Activated CD4-positive, alpha-beta memory T cell treated with anti-CD3 and anti-CD28 coated beads for 36 hours (primary cell): ENCODE measurements at regions not wholly inside any gene's neighbourhood (a gene's known extent, or its start where the extent isn't known, plus 50 kb on each side); places are given as distances from the start of the nearest gene placed in this dataset.
A peak's percentile ranks its signal among the peaks of the same experiment; 100 is the strongest.

Experiments
- CTCF ChIA-PET: fragments of 350-600 bp; sonication (Branson Sonifier 250); formaldehyde crosslinking; loops from one replicate; lab custom pipeline; 2021; ENCODE audit warnings: antibody characterized with exemption, inconsistent platforms; lab: Charles Lee
- POLR2A ChIA-PET: fragments of 350-600 bp; sonication (Branson Sonifier 250); formaldehyde crosslinking; loops from one replicate; lab custom pipeline; 2021; ENCODE audit warnings: antibody characterized with exemption; lab: Charles Lee
- DNase-seq: peaks from one replicate; pipeline ENCODE4 v3.0.0-alpha.2; 2020
- H3K27ac Mint-ChIP-seq: one replicate; pipeline ENCODE4 v1.8.0; 2021; ENCODE audit warnings: mixed read lengths
- H3K27me3 Mint-ChIP-seq: one replicate; pipeline ENCODE4 v1.8.0; 2021; ENCODE audit warnings: mixed read lengths
- H3K36me3 Mint-ChIP-seq: one replicate; pipeline ENCODE4 v1.8.0; 2021; ENCODE audit warnings: mixed read lengths
- H3K4me1 Mint-ChIP-seq: one replicate; pipeline ENCODE4 v1.8.0; 2021; ENCODE audit warnings: low read depth, mixed read lengths
- H3K4me3 Mint-ChIP-seq: one replicate; pipeline ENCODE4 v1.8.0; 2021; ENCODE audit warnings: mild to moderate bottlenecking, mixed read lengths
- H3K9me3 Mint-ChIP-seq: one replicate; pipeline ENCODE4 v1.8.0; 2021; ENCODE audit warnings: mixed read lengths
- intact Hi-C: fragments of 100-400 bp; cut with micrococcal nuclease; formaldehyde crosslinking; loops from one replicate; pipeline ENCODE4 v1.15.1; 2023

DNA sequence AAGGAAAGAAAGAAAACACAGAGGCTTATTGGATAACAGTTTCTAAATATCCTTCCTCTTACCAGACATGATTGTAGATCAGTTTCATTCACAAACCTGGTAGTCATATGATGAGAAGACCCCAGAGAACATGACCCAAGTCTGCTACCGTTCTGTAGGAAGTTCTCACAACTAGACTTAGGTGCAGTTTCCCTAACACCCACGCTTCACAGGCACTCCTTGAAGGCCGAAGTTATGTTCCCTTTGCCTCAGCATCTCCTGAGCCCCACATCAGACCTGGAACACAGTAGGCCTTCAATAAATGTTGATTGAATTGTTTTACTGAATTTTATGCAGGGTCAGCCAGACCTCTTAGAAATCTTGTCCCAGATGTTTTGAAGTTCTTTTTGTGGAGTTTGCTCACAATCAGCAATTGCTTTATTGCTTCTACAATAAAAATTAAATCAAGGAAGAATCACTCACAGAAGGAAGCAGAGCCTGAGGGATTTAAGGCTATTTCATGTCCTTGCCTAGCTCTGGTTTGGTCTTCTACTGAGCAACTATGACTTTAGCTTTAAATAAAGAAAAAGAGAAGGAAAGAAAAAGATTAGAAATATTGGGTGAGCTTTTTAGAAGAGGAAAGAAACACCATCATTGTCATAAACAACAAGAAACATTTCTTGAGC, 138.6 kb upstream of the MDM1 start:
- no peak for DNase-seq
- CTCF ChIA-PET, result no interaction called here
- Mint-ChIP-seq H3K27ac (no peak overlapping the region), H3K4me3 (no peak overlapping the region), H3K4me1 (peaks cover 4% of the 10 kb centered on the region), H3K27me3 (no peaks in the 10 kb centered on the region), H3K9me3 (no peaks in the 10 kb centered on the region), H3K36me3 (no peaks in the 10 kb centered on the region)
- intact Hi-C loops, result no loop called here
- POLR2A ChIA-PET, result no interaction called here

DNA sequence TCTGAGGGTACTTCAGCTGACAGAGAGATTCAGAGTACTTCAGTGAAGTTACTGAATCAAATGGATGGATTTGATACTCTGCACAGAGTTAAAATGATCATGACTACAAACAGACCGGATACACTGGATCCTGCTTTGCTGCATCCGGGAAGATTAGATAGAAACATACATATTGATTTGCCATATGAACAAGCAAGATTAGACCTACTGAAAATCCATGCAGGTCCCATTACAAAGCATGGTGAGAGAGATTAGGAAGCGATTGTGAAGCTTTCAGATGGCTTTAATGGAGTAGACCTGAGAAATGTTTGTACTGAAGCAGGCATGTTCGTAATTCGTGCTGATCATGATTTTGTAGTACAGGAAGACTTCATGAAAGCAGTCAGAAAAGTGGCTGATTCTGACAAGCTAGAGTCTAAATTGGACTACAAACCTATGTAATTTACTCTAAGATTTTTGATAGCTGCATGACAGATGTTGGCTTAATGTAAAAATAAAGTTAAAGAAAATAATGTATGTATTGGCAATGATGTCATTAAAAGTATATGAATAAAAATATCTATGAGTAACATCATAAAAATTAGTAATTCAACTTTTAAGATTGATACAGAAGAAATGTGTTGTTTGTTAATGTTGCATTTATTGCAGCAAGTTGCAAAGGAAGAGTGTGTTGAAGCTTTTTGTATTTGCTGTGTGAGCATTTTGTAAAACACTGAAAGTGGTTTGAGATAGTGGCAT, 136.1 kb upstream of the RAP1B start:
- intact Hi-C loops, result no loop called here

DNA sequence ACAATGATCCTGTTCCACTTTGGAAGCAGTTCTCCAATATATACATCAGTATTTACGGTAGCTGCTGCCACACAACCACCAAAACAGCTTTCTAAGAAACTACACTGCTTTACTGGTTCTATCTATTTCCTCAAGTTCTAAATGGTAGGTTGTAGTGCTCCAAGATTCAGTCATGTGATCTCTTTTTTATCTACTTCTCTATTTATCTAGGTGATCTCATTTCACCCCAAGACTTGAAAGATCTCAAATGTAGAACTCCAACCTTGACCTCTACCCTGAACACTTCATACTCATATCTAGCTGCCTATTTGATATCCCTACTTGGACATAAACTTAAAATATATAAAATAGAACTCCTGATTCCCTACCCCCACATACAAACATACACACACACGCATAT, 133.9 kb upstream of the RAP1B start:
- Mint-ChIP-seq H3K27me3 (no peaks in the 10 kb centered on the region), H3K9me3 (peaks cover 18% of the 10 kb centered on the region), H3K36me3 (peaks cover 14% of the 10 kb centered on the region), H3K4me1 (peaks cover 26% of the 10 kb centered on the region), H3K27ac (no peak overlapping the region), H3K4me3 (no peak overlapping the region)
- ChIA-PET POLR2A (no interaction called here), CTCF (no interaction called here)
- DNase-seq, result no peak
- intact Hi-C loops, result no loop called here

More for the DNA sequence above, 136.1 kb upstream of the RAP1B start:
- CTCF ChIA-PET, result no interaction called here
- peaks cover 4% of the 10 kb centered on the region for H3K36me3 Mint-ChIP-seq
- POLR2A ChIA-PET, result no interaction called here
- peaks cover 6% of the 10 kb centered on the region for H3K9me3 Mint-ChIP-seq
- H3K27me3 Mint-ChIP-seq, result no peaks in the 10 kb centered on the region
- peaks cover 13% of the 10 kb centered on the region for H3K4me1 Mint-ChIP-seq
- no peak for DNase-seq
- H3K27ac Mint-ChIP-seq, result no peak overlapping the region
- no peak overlapping the region for H3K4me3 Mint-ChIP-seq

DNA sequence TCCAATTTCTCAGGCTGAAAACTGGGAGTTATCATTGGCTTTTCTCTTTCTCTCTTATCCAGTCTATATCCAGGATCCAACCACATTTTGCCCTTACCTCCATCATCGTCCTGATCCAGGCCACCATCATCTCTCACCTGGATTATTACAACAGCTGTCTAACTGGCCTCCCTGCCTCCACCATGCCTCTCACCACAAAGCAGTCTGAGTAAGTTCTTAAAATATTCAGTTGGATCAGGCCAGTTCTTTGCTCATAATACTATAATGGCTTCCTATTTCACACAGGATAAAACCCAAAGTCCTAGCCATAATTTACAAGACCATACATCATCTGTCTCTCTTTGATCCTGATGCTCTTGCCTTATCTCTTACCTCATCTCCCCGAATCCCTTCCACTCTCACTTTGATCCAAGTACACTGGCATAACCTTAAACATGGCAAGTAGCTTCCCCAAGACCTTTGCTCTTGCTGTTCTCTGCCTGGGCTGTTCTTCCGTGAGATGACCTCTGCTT, 133.4 kb upstream of the RAP1B start:
- ChIA-PET POLR2A (no interaction called here), CTCF (no interaction called here)
- Mint-ChIP-seq H3K4me3 (no peak overlapping the region), H3K36me3 (peaks cover 14% of the 10 kb centered on the region), H3K27me3 (no peaks in the 10 kb centered on the region), H3K9me3 (peaks cover 18% of the 10 kb centered on the region), H3K4me1 (peaks cover 31% of the 10 kb centered on the region), H3K27ac (no peak overlapping the region)
- intact Hi-C loops, result no loop called here
- no peak for DNase-seq

DNA sequence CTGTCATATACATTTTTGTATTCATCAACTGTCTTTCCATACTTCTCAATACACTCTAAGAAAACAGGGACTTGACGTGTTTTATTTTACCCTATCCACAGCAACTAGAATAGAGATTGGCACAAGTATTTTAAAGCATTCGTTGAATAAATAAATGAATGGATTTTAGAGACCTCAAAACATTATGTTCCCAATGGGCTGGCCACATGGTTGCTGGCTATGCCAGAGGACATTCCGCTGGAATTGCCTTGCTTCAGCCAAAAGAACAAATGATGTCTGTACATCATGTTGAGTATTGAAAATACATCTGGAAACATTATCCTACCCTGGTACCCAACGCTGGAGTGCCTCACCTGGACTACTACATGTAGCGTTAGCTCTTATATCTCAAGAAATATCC, 132.8 kb upstream of the RAP1B start:
- CTCF ChIA-PET, result no interaction called here
- Mint-ChIP-seq H3K9me3 (peaks cover 18% of the 10 kb centered on the region), H3K36me3 (peaks cover 14% of the 10 kb centered on the region), H3K4me1 (peaks cover 37% of the 10 kb centered on the region), H3K27me3 (no peaks in the 10 kb centered on the region), H3K4me3 (no peak overlapping the region), H3K27ac (no peak overlapping the region)
- intact Hi-C loops, result no loop called here
- POLR2A ChIA-PET, result no interaction called here
- no peak for DNase-seq

DNA sequence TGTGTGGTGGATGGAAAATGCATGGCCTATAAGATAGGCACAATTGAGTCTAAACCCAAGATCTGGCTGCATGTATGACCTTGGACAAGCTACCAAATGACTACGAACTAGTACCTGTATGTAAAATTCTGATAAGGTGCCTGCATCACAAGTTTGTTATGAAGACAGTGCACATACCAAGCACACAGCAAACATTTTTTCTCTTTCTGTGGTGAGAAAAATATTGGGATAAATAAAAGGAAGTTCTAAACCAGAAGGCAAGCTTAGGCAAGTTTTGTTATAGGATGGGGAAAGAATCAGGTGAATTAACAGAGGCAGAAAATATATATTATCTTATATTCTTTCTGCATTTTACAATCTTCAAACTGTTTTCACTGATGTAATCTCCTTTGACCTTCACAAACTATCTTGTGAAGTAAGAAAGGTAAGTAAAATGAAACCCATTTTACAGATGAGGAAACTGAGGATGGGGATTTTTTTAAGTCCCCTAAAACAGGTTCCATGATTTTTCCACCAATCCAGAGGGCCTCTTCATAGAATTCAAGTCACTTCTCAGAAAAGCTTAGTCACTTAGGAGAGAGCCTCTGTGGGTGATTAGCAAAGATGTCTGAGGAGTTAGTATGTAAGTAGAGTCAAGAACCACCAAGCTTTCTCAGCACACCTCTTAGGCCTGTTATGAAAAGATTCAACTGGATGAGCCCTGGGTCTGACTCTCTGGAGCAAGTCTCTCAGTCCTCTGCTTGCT, 132.0 kb upstream of the RAP1B start:
- no peak for DNase-seq
- no peaks in the 10 kb centered on the region for H3K27me3 Mint-ChIP-seq
- CTCF ChIA-PET, result interaction anchor here (1.2 kb wide), 1 partner anchor 43 kb away, joined by 3 read pairs; no protein-coding TSS in a partner anchor
- H3K9me3 Mint-ChIP-seq, result peaks cover 18% of the 10 kb centered on the region
- H3K4me1 Mint-ChIP-seq, result peaks cover 44% of the 10 kb centered on the region
- H3K36me3 Mint-ChIP-seq, result peaks cover 14% of the 10 kb centered on the region
- intact Hi-C loops, result no loop called here
- POLR2A ChIA-PET, result no interaction called here
- no peak overlapping the region for H3K27ac Mint-ChIP-seq
- no peak overlapping the region for H3K4me3 Mint-ChIP-seq

DNA sequence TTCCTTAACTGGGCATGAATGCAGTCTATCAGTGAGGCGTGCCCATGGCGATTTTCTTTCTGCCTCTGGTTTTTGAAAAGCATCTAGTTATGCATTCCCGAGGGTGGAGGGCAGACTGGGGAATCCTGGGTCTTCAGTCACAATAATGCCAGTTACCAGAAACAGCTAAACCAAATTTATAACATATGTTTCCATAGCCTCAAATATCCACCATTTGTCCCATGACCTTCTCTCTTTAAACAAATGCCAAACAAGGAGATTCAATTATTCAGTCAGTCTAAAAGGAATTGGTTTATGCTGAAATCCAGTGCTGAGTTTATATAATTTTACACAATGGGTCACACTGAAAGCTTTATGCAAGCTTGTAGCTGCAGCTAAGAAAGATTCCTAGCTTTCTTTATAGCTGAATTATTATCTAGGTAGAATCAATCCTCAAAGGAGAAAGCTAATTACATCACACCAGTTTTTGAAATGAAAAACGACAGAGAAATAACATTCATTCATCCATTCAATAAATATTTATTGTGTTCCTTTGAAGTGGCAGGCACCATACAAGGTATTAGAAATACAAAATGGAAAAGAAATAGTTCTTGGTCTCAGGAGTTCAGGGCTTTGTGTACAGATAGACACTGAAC, 131.3 kb upstream of the RAP1B start:
- intact Hi-C loops, result no loop called here
- no peak overlapping the region for H3K27ac Mint-ChIP-seq
- CTCF ChIA-PET, result interaction anchor here (1.2 to 1.5 kb wide), 2 partner anchors 32 to 44 kb away, joined by 3 read pairs; no protein-coding TSS in a partner anchor

DNA sequence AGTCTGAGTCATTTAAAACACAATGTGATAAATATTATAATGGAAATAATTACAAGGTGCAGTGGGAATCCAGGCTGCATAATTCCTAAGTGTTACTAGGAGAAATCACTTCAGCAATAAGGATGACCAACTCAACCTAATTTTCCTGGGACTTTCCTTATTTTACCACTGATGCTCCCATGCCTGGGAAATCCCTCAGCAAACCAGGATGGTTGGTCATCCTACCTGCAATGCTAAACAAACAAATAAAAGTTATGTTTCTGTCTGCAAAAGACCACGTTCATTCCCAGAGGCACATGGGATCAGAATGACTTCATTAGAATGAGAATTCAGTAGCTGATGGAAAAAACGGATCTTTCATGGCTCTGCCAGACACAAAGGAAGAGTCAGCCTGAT, 130.8 kb upstream of the RAP1B start:
- H3K9me3 Mint-ChIP-seq, result peaks cover 18% of the 10 kb centered on the region
- ChIA-PET CTCF (interaction anchor here (1.0 to 1.5 kb wide), 2 partner anchors 32 to 140 kb away, joined by 3 read pairs; no protein-coding TSS in a partner anchor), POLR2A (interaction anchor here (4.7 kb wide), 1 partner anchor 17 kb away, joined by 31 read pairs; no protein-coding TSS in a partner anchor)
- peak overlapping the region; percentile 94 for H3K27ac Mint-ChIP-seq
- H3K4me3 Mint-ChIP-seq, result no peak overlapping the region
- no peaks in the 10 kb centered on the region for H3K27me3 Mint-ChIP-seq
- intact Hi-C loops, result loop anchor here (2.0 to 5.0 kb wide), 3 partner anchors 188 to 298 kb away; partner anchors contain the start of gene NUP107
- H3K4me1 Mint-ChIP-seq, result peaks cover 50% of the 10 kb centered on the region
- H3K36me3 Mint-ChIP-seq, result peaks cover 14% of the 10 kb centered on the region
- DNase-seq, result no peak

More for the DNA sequence above, 131.3 kb upstream of the RAP1B start:
- H3K36me3 Mint-ChIP-seq, result peaks cover 14% of the 10 kb centered on the region
- POLR2A ChIA-PET, result no interaction called here
- DNase-seq, result no peak
- H3K4me1 Mint-ChIP-seq, result peaks cover 50% of the 10 kb centered on the region
- no peak overlapping the region for H3K4me3 Mint-ChIP-seq
- no peaks in the 10 kb centered on the region for H3K27me3 Mint-ChIP-seq
- peaks cover 18% of the 10 kb centered on the region for H3K9me3 Mint-ChIP-seq

DNA sequence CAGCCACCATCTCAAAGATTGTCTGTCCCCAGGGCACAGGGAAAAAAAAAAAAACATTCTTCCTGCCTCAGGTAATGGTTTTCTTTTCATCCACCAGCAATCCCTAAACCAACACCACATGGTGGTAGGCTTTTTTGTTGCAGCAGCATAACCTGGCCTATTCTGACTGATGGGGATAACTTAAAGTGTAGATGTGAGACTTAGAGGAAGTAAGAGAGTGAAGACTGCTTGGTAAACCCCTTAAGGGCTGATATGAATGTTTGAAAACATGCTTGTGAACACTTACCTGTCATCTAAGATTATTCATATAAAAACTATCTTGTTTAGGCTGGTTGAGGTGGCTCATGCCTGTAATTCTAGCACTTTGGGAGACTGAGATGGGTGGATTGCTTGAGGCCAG, 130.2 kb upstream of the RAP1B start:
- POLR2A ChIA-PET, result interaction anchor here (0.7 to 4.7 kb wide), 8 partner anchors 14 to 210 kb away, joined by 3 to 31 read pairs (median 6); no protein-coding TSS in a partner anchor
- Mint-ChIP-seq H3K4me3 (no peak overlapping the region), H3K36me3 (peaks cover 14% of the 10 kb centered on the region), H3K4me1 (peaks cover 50% of the 10 kb centered on the region), H3K9me3 (peaks cover 18% of the 10 kb centered on the region), H3K27ac (peak overlapping the region; percentile 94), H3K27me3 (no peaks in the 10 kb centered on the region)
- peak; percentile 49 for DNase-seq
- intact Hi-C loops, result loop anchor here (2.0 to 5.0 kb wide), 3 partner anchors 188 to 298 kb away; partner anchors contain the start of gene NUP107
- CTCF ChIA-PET, result interaction anchor here (0.9 to 1.8 kb wide), 6 partner anchors 16 to 139 kb away, joined by 3 to 9 read pairs (median 3); no protein-coding TSS in a partner anchor

DNA sequence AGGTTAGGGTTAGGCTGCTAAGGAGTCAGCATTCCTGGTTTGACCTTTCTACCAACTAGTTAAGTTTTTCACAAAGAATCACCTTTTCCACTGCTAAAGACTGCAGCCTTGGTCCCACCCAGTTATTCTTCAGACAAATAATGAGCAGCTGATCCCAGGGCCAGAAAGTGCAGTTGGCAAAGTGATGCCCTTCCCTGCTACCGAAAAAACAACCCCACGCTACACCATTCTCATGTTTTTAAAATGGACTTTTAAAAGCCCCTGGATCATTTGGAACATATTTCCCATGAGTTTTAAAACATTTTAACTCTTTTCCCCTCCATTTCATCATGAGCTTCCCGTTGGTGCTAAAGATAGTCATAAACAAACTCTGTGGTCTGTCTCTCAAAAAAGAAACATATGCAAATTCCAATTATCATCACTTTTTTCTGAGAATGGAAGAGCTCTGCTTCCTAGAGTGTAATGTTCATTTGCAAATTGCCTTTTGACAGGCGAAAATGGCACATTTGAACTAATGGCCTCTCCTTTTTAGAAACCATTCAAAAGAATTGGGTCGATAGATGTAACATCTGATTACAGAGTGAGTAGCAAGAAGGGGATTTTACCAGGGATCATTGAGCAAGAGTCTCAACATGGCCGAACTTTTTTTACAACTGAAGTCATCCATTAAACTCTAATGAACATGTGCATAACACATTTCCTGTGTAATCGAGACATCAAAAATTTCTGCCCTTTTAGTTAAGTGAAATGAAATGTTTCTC, 129.3 kb upstream of the RAP1B start:
- peak; percentile 26 for DNase-seq
- H3K27ac Mint-ChIP-seq, result peak overlapping the region; percentile 94
- CTCF ChIA-PET, result interaction anchor here (0.6 to 2.3 kb wide), 11 partner anchors 12 to 326 kb away, joined by 3 to 9 read pairs (median 3); no protein-coding TSS in a partner anchor

More for the DNA sequence above, 129.3 kb upstream of the RAP1B start:
- peaks cover 14% of the 10 kb centered on the region for H3K36me3 Mint-ChIP-seq
- POLR2A ChIA-PET, result interaction anchor here (0.7 to 4.7 kb wide), 11 partner anchors 15 to 324 kb away, joined by 3 to 31 read pairs (median 6); no protein-coding TSS in a partner anchor
- intact Hi-C loops, result loop anchor here (1.0 to 5.0 kb wide), 11 partner anchors 16 to 362 kb away; partner anchors contain the start of gene NUP107
- H3K4me1 Mint-ChIP-seq, result peaks cover 50% of the 10 kb centered on the region
- H3K9me3 Mint-ChIP-seq, result peaks cover 18% of the 10 kb centered on the region
- H3K4me3 Mint-ChIP-seq, result peak overlapping the region; percentile 8
- H3K27me3 Mint-ChIP-seq, result no peaks in the 10 kb centered on the region
